SK-N-SH (cell line): ENCODE measurements at regions not wholly inside any gene's neighbourhood (a gene's known extent, or its start where the extent isn't known, plus 50 kb on each side); places are given as distances from the start of the nearest gene placed in this dataset.

Experiments
- CTCF ChIA-PET: fragments of 300-600, 350-600 bp; formaldehyde crosslinking; extraction: SDS; loops from one replicate; lab custom pipeline; 2021; lab: Yijun Ruan, JAX
- POLR2A ChIA-PET: fragments of 350-600 bp; sonication (Branson Sonifier 250); formaldehyde crosslinking; extraction: SDS; loops from one replicate; lab custom pipeline; 2020; ENCODE audit warnings: antibody characterized with exemption, inconsistent platforms; lab: Yijun Ruan, JAX
- DNase-seq: peaks from one replicate; pipeline ENCODE4 v3.0.0; 2012
- H2AFZ ChIP-seq: fragments of 200-600 bp; sonication (generic); 2 replicates; pipeline ENCODE4 v1.8.1; 2016; ENCODE audit warnings: antibody characterized with exemption, mild to moderate bottlenecking, low read depth
- H3F3A ChIP-seq: fragments of 200-600 bp; sonication (generic); replicated peaks from 2 replicates; pipeline ENCODE3; 2016; ENCODE audit warnings: antibody characterized with exemption, mild to moderate bottlenecking; ENCODE audit not compliant: insufficient read depth
- H3K27ac ChIP-seq, 2 experiments: fragments of 200-500 bp in 1 of 2; fragments of 200-600 bp in 1 of 2; sonication (Bioruptor generic) in 1 of 2; sonication (generic), shearing (Covaris generic) in 1 of 2; 2 replicates each; pipeline versions ENCODE4 v1.5.1 to v1.6.1; 2014 to 2016; ENCODE audit warnings: low read depth in 2 of 2, inconsistent platforms in 1 of 2, low read length in 1 of 2, mild to moderate bottlenecking in 1 of 2, mixed read lengths in 1 of 2
- H3K27me3 ChIP-seq: fragments of 200-600 bp; sonication (generic), shearing (Covaris generic); 2 replicates; pipeline ENCODE4 v1.6.1; 2016; ENCODE audit warnings: mixed run types; ENCODE audit not compliant: insufficient read depth
- H3K36me3 ChIP-seq, 2 experiments: fragments of 200-500 bp in 1 of 2; fragments of 200-600 bp in 1 of 2; sonication (Bioruptor generic) in 1 of 2; sonication (generic) in 1 of 2; replicated peaks in 1 of 2; 2 replicates each; pipeline versions ENCODE3 to v1.5.1; 2014 to 2016; ENCODE audit warnings: low read length in 1 of 2, mild to moderate bottlenecking in 1 of 2; ENCODE audit not compliant: insufficient read depth in 2 of 2, control insufficient read depth in 1 of 2
- H3K4me1 ChIP-seq, 2 experiments: fragments of 200-500 bp in 1 of 2; fragments of 200-600 bp in 1 of 2; sonication (Bioruptor generic) in 1 of 2; sonication (generic), shearing (Covaris generic) in 1 of 2; 2 replicates each; pipeline versions ENCODE4 v1.5.1 to v1.6.1; 2014 to 2016; ENCODE audit warnings: low read depth in 1 of 2, low read length in 1 of 2, mixed run types in 1 of 2; ENCODE audit not compliant: insufficient read depth in 2 of 2, control insufficient read depth in 1 of 2
- H3K4me2 ChIP-seq: fragments of 200-600 bp; sonication (generic), shearing (Covaris generic); 2 replicates; pipeline ENCODE4 v1.6.1; 2017; ENCODE audit warnings: mixed run types
- H3K4me3 ChIP-seq, 2 experiments: fragments of 200-500 bp in 1 of 2; fragments of 200-600 bp in 1 of 2; sonication (Bioruptor generic) in 1 of 2; sonication (generic), shearing (Covaris generic) in 1 of 2; 2 replicates each; pipeline versions ENCODE4 v1.5.1 to v1.8.1; 2014 to 2016; ENCODE audit warnings: low read depth in 2 of 2, inconsistent platforms in 1 of 2, low read length in 1 of 2, mild to moderate bottlenecking in 1 of 2, mixed read lengths in 1 of 2, moderate library complexity in 1 of 2
- H3K79me2 ChIP-seq: fragments of 200-600 bp; sonication (generic); 2 replicates; pipeline ENCODE4 v1.8.1; 2017; ENCODE audit warnings: mild to moderate bottlenecking; ENCODE audit not compliant: insufficient read depth
- H3K9ac ChIP-seq: fragments of 200-600 bp; sonication (generic); 2 replicates; pipeline ENCODE4 v1.6.1; 2017; ENCODE audit warnings: mixed run types
- H3K9me2 ChIP-seq: fragments of 200-600 bp; sonication (generic); 2 replicates; pipeline ENCODE4 v1.6.1; 2017; ENCODE audit warnings: mixed run types
- H3K9me3 ChIP-seq: fragments of 200-600 bp; sonication (generic); 2 replicates; pipeline ENCODE4 v1.6.1; 2017; ENCODE audit warnings: mixed run types, mild to moderate bottlenecking, moderate library complexity
- H4K20me1 ChIP-seq: fragments of 200-600 bp; sonication (generic); 2 replicates; pipeline ENCODE4 v1.6.1; 2017; ENCODE audit warnings: mild to moderate bottlenecking, mixed run types; ENCODE audit not compliant: insufficient read depth
- CHD2 ChIP-seq: fragments of 150-350 bp; IDR thresholded peaks from 2 replicates; pipeline ENCODE4 v1.6.1; 2018; ENCODE audit warnings: low read length; ENCODE audit not compliant: partially characterized antibody
- EP300 ChIP-seq, 2 experiments: IDR thresholded peaks; 2 replicates each; pipeline versions ENCODE4 v1.4.0 to v1.6.1; 2012; ENCODE audit warnings: borderline replicate concordance in 1 of 2, low read depth in 1 of 2, low read length in 1 of 2
- FOSL2 ChIP-seq: IDR thresholded peaks from 2 replicates; pipeline ENCODE4 v1.4.0; 2012; ENCODE audit warnings: low read depth, mild to moderate bottlenecking, moderate library complexity, borderline replicate concordance
- FOXM1 ChIP-seq: IDR thresholded peaks from 2 replicates; pipeline ENCODE4 v1.4.0; 2012; ENCODE audit warnings: low read depth, mild to moderate bottlenecking
- JUND ChIP-seq: IDR thresholded peaks from 2 replicates; pipeline ENCODE4 v1.4.0; 2012
- MXI1 ChIP-seq: IDR thresholded peaks from 2 replicates; pipeline ENCODE4 v1.6.1; 2012; ENCODE audit warnings: mild to moderate bottlenecking, low read depth, low read length, improper control_type of control experiment
- NRF1 ChIP-seq: IDR thresholded peaks from 2 replicates; pipeline ENCODE4 v1.6.1; 2012; ENCODE audit warnings: low read depth, mild to moderate bottlenecking, low read length
- RFX5 ChIP-seq: IDR thresholded peaks from 2 replicates; pipeline ENCODE4 v1.6.1; 2012; ENCODE audit warnings: mild to moderate bottlenecking, improper control_type of control experiment, low read length
- SMC3 ChIP-seq: IDR thresholded peaks from 2 replicates; pipeline ENCODE4 v1.6.1; 2012; ENCODE audit warnings: low read depth, low read length, improper control_type of control experiment
- TEAD4 ChIP-seq: IDR thresholded peaks from 2 replicates; pipeline ENCODE4 v1.4.0; 2012; ENCODE audit warnings: mild to moderate bottlenecking, borderline replicate concordance; ENCODE audit not compliant: insufficient read depth
- YY1 ChIP-seq: IDR thresholded peaks from 2 replicates; pipeline ENCODE4 v1.4.0; 2012; ENCODE audit warnings: low read depth, mild to moderate bottlenecking
- WGBS: methylation state at CpG from one replicate; pipeline ENCODE4 v1.1.6; 2017; ENCODE audit warnings: low lambda C conversion rate; 5-methylcytosine and 5-hydroxymethylcytosine counted together
- TF ChIP-seq, protein P1 (sequence below): IDR thresholded peaks from 2 replicates; pipeline ENCODE4 v1.4.0; 2012; ENCODE audit warnings: low read depth
- TF ChIP-seq, protein P2 (sequence below): fragments of 200-600 bp; sonication (generic); IDR thresholded peaks from 2 replicates; pipeline ENCODE4 v1.6.1; 2017; ENCODE audit warnings: antibody characterized with exemption, mild to moderate bottlenecking, moderate library complexity

GRCh38 chr18:22698711-22699110 is 234.4 kb upstream of the RBBP8 start:
- Histone ChIP-seq H3K4me1 (peaks cover 0 to 9% of the 10 kb centered on the region in 2 experiments; a peak in 2 of 4 replicates), H3K9me3 (no peaks in the 10 kb centered on the region), H3K9ac (no peak overlapping the region), H3K27me3 (no peaks in the 10 kb centered on the region), H3K9me2 (no peaks in the 10 kb centered on the region), H4K20me1 (no peaks in the 10 kb centered on the region), H3K27ac (no peak overlapping the region), H2AFZ (no peak overlapping the region), H3F3A (peaks cover 14% of the 10 kb centered on the region), H3K36me3 (no peaks in the 10 kb centered on the region), H3K4me3 (no peak overlapping the region), H3K79me2 (no peaks in the 10 kb centered on the region), H3K4me2 (no peak overlapping the region)
- ChIA-PET POLR2A (no interaction called here), CTCF (interaction anchor here (0.6 kb wide), 1 partner anchor 278 kb away, joined by 3 read pairs; no protein-coding TSS in a partner anchor)
- no peak for TF ChIP-seq FOXM1
- no peak for TF ChIP-seq FOSL2
- TF ChIP-seq RFX5: no peak
- WGBS: 33% methylated on average over 1 of the region's 1 CpG
- no peak for DNase-seq

DNA sequence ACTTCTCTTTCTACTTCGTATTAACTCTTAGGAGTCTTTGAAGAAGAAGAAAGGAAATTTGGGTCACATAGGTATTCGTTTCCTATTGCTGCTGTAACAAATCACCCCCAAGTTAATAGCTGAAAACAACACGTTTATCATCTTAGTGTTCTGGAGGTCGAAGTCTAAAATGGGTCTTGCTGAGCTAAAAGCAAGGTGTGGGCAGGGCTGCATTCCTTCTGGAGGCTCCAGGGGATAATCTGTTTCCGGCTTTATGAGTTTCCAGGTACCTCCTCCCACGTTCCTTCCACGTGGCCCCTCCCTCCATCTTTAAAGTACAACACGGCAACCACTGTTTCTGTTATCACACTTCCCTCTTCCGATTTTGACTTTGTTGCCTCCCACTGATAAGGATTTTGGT is 233.5 kb upstream of the RBBP8 start:
- H3K36me3 ChIP-seq: no peaks in the 10 kb centered on the region
- no peaks in the 10 kb centered on the region for H3K79me2 ChIP-seq
- H3K4me3 ChIP-seq: no peak overlapping the region
- H4K20me1 ChIP-seq: no peaks in the 10 kb centered on the region
- no peak for DNase-seq
- TF ChIP-seq MXI1 (no peak), TEAD4 (no peak), NRF1 (no peak), SMC3 (no peak), JUND (no peak), CHD2 (no peak), YY1 (no peak), EP300 (IDR thresholded peaks at IDR 0.05; ENCODE audit: borderline replicate concordance in 1 of 2, low read depth in 1 of 2, low read length in 1 of 2) (no peak), FOXM1 (no peak)
- TF ChIP-seq, protein P1, sequence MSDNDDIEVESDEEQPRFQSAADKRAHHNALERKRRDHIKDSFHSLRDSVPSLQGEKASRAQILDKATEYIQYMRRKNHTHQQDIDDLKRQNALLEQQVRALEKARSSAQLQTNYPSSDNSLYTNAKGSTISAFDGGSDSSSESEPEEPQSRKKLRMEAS: no peak
- TF ChIP-seq, protein P2, sequence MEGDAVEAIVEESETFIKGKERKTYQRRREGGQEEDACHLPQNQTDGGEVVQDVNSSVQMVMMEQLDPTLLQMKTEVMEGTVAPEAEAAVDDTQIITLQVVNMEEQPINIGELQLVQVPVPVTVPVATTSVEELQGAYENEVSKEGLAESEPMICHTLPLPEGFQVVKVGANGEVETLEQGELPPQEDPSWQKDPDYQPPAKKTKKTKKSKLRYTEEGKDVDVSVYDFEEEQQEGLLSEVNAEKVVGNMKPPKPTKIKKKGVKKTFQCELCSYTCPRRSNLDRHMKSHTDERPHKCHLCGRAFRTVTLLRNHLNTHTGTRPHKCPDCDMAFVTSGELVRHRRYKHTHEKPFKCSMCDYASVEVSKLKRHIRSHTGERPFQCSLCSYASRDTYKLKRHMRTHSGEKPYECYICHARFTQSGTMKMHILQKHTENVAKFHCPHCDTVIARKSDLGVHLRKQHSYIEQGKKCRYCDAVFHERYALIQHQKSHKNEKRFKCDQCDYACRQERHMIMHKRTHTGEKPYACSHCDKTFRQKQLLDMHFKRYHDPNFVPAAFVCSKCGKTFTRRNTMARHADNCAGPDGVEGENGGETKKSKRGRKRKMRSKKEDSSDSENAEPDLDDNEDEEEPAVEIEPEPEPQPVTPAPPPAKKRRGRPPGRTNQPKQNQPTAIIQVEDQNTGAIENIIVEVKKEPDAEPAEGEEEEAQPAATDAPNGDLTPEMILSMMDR: no peak
- TF ChIP-seq, all 33 proteins: peak for 0
- no peak overlapping the region for H3K4me2 ChIP-seq
- WGBS: 41% methylated on average over 9 of the region's 9 CpGs
- H3K9ac ChIP-seq: no peak overlapping the region
- no peak overlapping the region for H3K27ac ChIP-seq
- H2AFZ ChIP-seq: no peak overlapping the region
- H3K9me2 ChIP-seq: no peaks in the 10 kb centered on the region
- H3K27me3 ChIP-seq: no peaks in the 10 kb centered on the region
- ChIA-PET CTCF (no interaction called here), POLR2A (no interaction called here)
- peaks cover 0 to 9% of the 10 kb centered on the region in 2 experiments; a peak in 2 of 4 replicates for H3K4me1 ChIP-seq
- no peaks in the 10 kb centered on the region for H3K9me3 ChIP-seq
- peaks cover 9% of the 10 kb centered on the region for H3F3A ChIP-seq
